ENCODE measurements at regions not wholly inside any gene's neighbourhood (a gene's known extent, or its start where the extent isn't known, plus 50 kb on each side); places are given as distances from the start of the nearest gene placed in this dataset.

- TF ChIP-seq E2F8 (IDR thresholded peaks at IDR 0.05; ENCODE audit: low read depth, partially characterized antibody) (no peak), RAD51 (IDR thresholded peaks at IDR 0.05) (no peak), HDAC6 (IDR thresholded peaks at IDR 0.05; ENCODE audit: unreplicated experiment) (no peak), ZSCAN29 (IDR thresholded peaks at IDR 0.05) (no peak), ZNF217 (IDR thresholded peaks at IDR 0.05) (no peak)
Observed at GRCh38 chr6:72497186-72497585, 124.7 kb upstream of the KCNQ5 start (continued).

GRCh38 chr6:72500669-72501068 lies 121.2 kb upstream of the KCNQ5 start:
- no peaks in the 10 kb centered on the region for H3K9me3 ChIP-seq (replicated peaks; ENCODE audit: control insufficient read depth, insufficient read depth, low read length)
- no peaks in the 10 kb centered on the region for H3K4me1 ChIP-seq (ENCODE audit: control insufficient read depth, insufficient read depth, low read length)
- in situ Hi-C loops (cut with MboI) = no loop called here
- RAD21 ChIA-PET (ENCODE audit: unreplicated experiment) = no interaction called here
- H4K20me1 ChIP-seq (ENCODE audit: control insufficient read depth, insufficient read depth) = no peaks in the 10 kb centered on the region
- intact Hi-C loops (cut with micrococcal nuclease; ENCODE audit: unreplicated experiment) = no loop called here
- H3K36me3 ChIP-seq (ENCODE audit: control insufficient read depth in 2 of 2, insufficient read depth in 2 of 2, low read length in 1 of 2) = no peaks in the 10 kb centered on the region
- CTCF ChIA-PET = no interaction called here
- no peak overlapping the region for H3K4me2 ChIP-seq (ENCODE audit: control insufficient read depth, insufficient read depth)
- no peak overlapping the region for H3K4me3 ChIP-seq
- ATAC-seq = no peak
- no peak for FAIRE-seq
- H3K27me3 ChIP-seq (replicated peaks in 1 of 2; ENCODE audit: control insufficient read depth in 2 of 2, insufficient read depth in 2 of 2, low read length in 1 of 2) = no peaks in the 10 kb centered on the region; a peak in 1 of 4 replicates
- BruUV-seq (replicated peaks) = no TSS peak
- TF ChIP-seq ZNF384 (IDR thresholded peaks at IDR 0.05; ENCODE audit: borderline replicate concordance, low read depth, low read length) (no peak), CHD2 (IDR thresholded peaks at IDR 0.05; ENCODE audit: borderline replicate concordance, low read depth, low read length) (no peak), HSF1 (IDR thresholded peaks at IDR 0.05; ENCODE audit: low read depth, low read length) (no peak), CEBPB (IDR thresholded peaks at IDR 0.05; ENCODE audit: borderline replicate concordance in 1 of 2, low read depth in 2 of 2, low read length in 2 of 2) (no peak), CREM (IDR thresholded peaks at IDR 0.05; ENCODE audit: low read depth) (no peak), PRDM15 (CRISPR knock-in tag; IDR thresholded peaks at IDR 0.05) (no peak), SMAD1 (IDR thresholded peaks at IDR 0.05; ENCODE audit: low read depth, partially characterized antibody) (no peak), HCFC1 (IDR thresholded peaks at IDR 0.05; ENCODE audit: low read length) (no peak)
- H2AFZ ChIP-seq (ENCODE audit: control insufficient read depth, low read depth, low read length) = no peak overlapping the region
- POLR2A ChIA-PET = no interaction called here
- SMC1A ChIA-PET (ENCODE audit: uncharacterized antibody, unreplicated experiment) = no interaction called here
- H3K9ac ChIP-seq (ENCODE audit: control insufficient read depth, insufficient read depth, low read length) = no peak overlapping the region
- H3K27ac ChIP-seq (ENCODE audit: control insufficient read depth, insufficient read depth) = no peak overlapping the region
- no peaks in the 10 kb centered on the region for H3K79me2 ChIP-seq (ENCODE audit: control insufficient read depth, insufficient read depth, low read length)
- WGBS (ENCODE audit: insufficient coverage, insufficient replicate concordance, low lambda C conversion rate, missing lambda C conversion rate) = 12% methylated on average over 3 of the region's 3 CpGs
- no peak for DNase-seq (ENCODE audit: low read depth, low spot score)
